NCI-H2171 treated with DMSO at 0.1 percent for 48 hours (cell line): ENCODE measurements at regions not wholly inside any gene's neighbourhood (a gene's known extent, or its start where the extent isn't known, plus 50 kb on each side); places are given as distances from the start of the nearest gene placed in this dataset.

Experiments
- DNase-seq: peaks from one replicate; lab custom pipeline; 2025; lab: John Stamatoyannopoulos, UW

GRCh38 chr5:110031402-110032140 lies 341.8 kb downstream of the MAN2A1 start:
- DNase-seq = peak; percentile 75

- DNase-seq = peak; percentile 80
Measured at GRCh38 chr5:110032376-110032775, 342.6 kb downstream of the MAN2A1 start.

- peak; percentile 3 for DNase-seq
Measured at GRCh38 chr5:110034056-110034600, 344.4 kb downstream of the MAN2A1 start.

GRCh38 chr5:110038297-110038997 lies 348.7 kb downstream of the MAN2A1 start:
- DNase-seq = no peak

- no peak for DNase-seq
Measured at GRCh38 chr5:110040178-110040577, 350.5 kb downstream of the MAN2A1 start.

GRCh38 chr5:110043025-110043424 lies 353.3 kb downstream of the MAN2A1 start:
- DNase-seq = no peak

GRCh38 chr5:110045158-110045557 lies 355.4 kb downstream of the MAN2A1 start:
- no peak for DNase-seq

- no peak for DNase-seq
Measured at GRCh38 chr5:110048491-110048890, 358.8 kb downstream of the MAN2A1 start.

GRCh38 chr5:110049816-110050215 lies 360.1 kb downstream of the MAN2A1 start:
- no peak for DNase-seq

- DNase-seq = no peak
Measured at GRCh38 chr5:110050640-110051345, 361.1 kb downstream of the MAN2A1 start.

GRCh38 chr5:110053205-110053604 lies 363.5 kb downstream of the MAN2A1 start:
- no peak for DNase-seq

GRCh38 chr5:110053824-110054223 lies 364.1 kb downstream of the MAN2A1 start:
- no peak for DNase-seq

GRCh38 chr5:110054240-110054639 lies 364.5 kb downstream of the MAN2A1 start:
- peak; percentile 21 for DNase-seq

- DNase-seq = no peak
Measured at GRCh38 chr5:110055302-110055701, 365.6 kb downstream of the MAN2A1 start.

- no peak for DNase-seq
Measured at GRCh38 chr5:110056580-110057114, 366.9 kb downstream of the MAN2A1 start.

- DNase-seq = no peak
Measured at GRCh38 chr5:110058175-110058574, 368.4 kb downstream of the MAN2A1 start.

GRCh38 chr5:110062246-110062645 lies 372.5 kb downstream of the MAN2A1 start:
- no peak for DNase-seq

- DNase-seq = no peak
Measured at GRCh38 chr5:110063640-110064602, 374.2 kb downstream of the MAN2A1 start.

GRCh38 chr5:110064603-110065268 lies 375.0 kb downstream of the MAN2A1 start:
- no peak for DNase-seq

- no peak for DNase-seq
Measured at GRCh38 chr5:110070836-110071235, 381.1 kb downstream of the MAN2A1 start.

- DNase-seq = no peak
Measured at GRCh38 chr5:110072651-110073050, 382.9 kb downstream of the MAN2A1 start.
